Endothelial cell of umbilical vein (primary cell): ENCODE measurements at regions not wholly inside any gene's neighbourhood (a gene's known extent, or its start where the extent isn't known, plus 50 kb on each side); places are given as distances from the start of the nearest gene placed in this dataset.

Experiments used
- BruUV-seq: library from RNA; stranded (reverse); fragments of 400-500 nt; replicated peaks from 2 replicates; lab custom pipeline; 2021; lab: Mats Ljungman, UMichigan
- CTCF ChIA-PET: fragments of 300-600, 350-600 bp; sonication (Branson Sonifier 250); formaldehyde crosslinking; loops from one replicate; lab custom pipeline; 2021; ENCODE audit warnings: antibody characterized with exemption, inconsistent platforms; lab: Charles Lee
- POLR2A ChIA-PET: fragments of 300-600, 350-600 bp; sonication (Branson Sonifier 250); formaldehyde crosslinking; loops from one replicate; lab custom pipeline; 2021; ENCODE audit warnings: antibody characterized with exemption, inconsistent platforms; lab: Charles Lee
- DNase-seq: peaks from one replicate; pipeline ENCODE4 v3.0.0-alpha.2; 2011; ENCODE audit warnings: low read depth, low spot score
- FAIRE-seq: peaks from 2 replicates; lab custom pipeline; 2011; peaks lifted over from hg19 to GRCh38; lab: Jason Lieb, UNC
- H2AFZ ChIP-seq: 2 replicates; pipeline ENCODE4 v1.6.0; 2012; ENCODE audit warnings: low read depth, low read length, control low read depth, inconsistent platforms
- H3K27ac ChIP-seq: 2 replicates; pipeline ENCODE4 v1.5.1; 2011; ENCODE audit warnings: low read depth, mild to moderate bottlenecking, control low read depth, low read length, moderate library complexity; ENCODE audit not compliant: insufficient read depth
- H3K27me3 ChIP-seq, 2 experiments: 2 replicates each; pipeline versions ENCODE4 v1.6.0 to v1.6.1; 2011; ENCODE audit warnings: low read length in 2 of 2, mixed read lengths in 1 of 2; ENCODE audit not compliant: control insufficient read depth in 2 of 2, insufficient read depth in 2 of 2
- H3K36me3 ChIP-seq, 2 experiments: 2 replicates in 1 of 2; 3 replicates in 1 of 2; pipeline ENCODE4 v1.5.1; 2011; ENCODE audit warnings: low read length in 2 of 2, mild to moderate bottlenecking in 1 of 2, moderate library complexity in 1 of 2; ENCODE audit not compliant: control insufficient read depth in 2 of 2, insufficient read depth in 2 of 2; ENCODE audit errors: extremely low read depth in 1 of 2
- H3K4me1 ChIP-seq: 3 replicates; pipeline ENCODE4 v1.5.1; 2011; ENCODE audit warnings: mild to moderate bottlenecking, low read length; ENCODE audit not compliant: control insufficient read depth, insufficient read depth; ENCODE audit errors: extremely low read depth
- H3K4me2 ChIP-seq: 2 replicates; pipeline ENCODE4 v1.6.1; 2011; ENCODE audit warnings: low read length, control low read depth, mixed read lengths; ENCODE audit not compliant: insufficient read depth
- H3K4me3 ChIP-seq, 3 experiments: fragments of 200-600 bp in 1 of 3; sonication (generic), shearing (Covaris generic) in 1 of 3; replicated peaks in 1 of 3; 2 replicates each; pipeline ENCODE4 v1.5.1; 2011 to 2016; ENCODE audit warnings: control low read depth in 3 of 3, low read length in 3 of 3, mild to moderate bottlenecking in 2 of 3, inconsistent platforms in 1 of 3, low read depth in 1 of 3, moderate library complexity in 1 of 3; ENCODE audit not compliant: insufficient read depth in 1 of 3
- H3K79me2 ChIP-seq: 2 replicates; pipeline ENCODE4 v1.6.0; 2012; ENCODE audit warnings: low read length, inconsistent platforms; ENCODE audit not compliant: control insufficient read depth, insufficient read depth
- H3K9ac ChIP-seq: replicated peaks from 2 replicates; pipeline ENCODE3; 2011; ENCODE audit warnings: low read length, control low read depth; ENCODE audit not compliant: insufficient read depth; ENCODE audit errors: extremely low read depth
- H3K9me1 ChIP-seq: replicated peaks from 3 replicates; pipeline ENCODE4 v1.6.0; 2011; ENCODE audit warnings: mild to moderate bottlenecking, low read length; ENCODE audit not compliant: control insufficient read depth, insufficient read depth; ENCODE audit errors: extremely low read depth
- H3K9me3 ChIP-seq: replicated peaks from 2 replicates; pipeline ENCODE4 v1.5.1; 2012; ENCODE audit warnings: low read length, inconsistent platforms; ENCODE audit not compliant: control insufficient read depth, insufficient read depth
- H4K20me1 ChIP-seq: replicated peaks from 2 replicates; pipeline ENCODE3; 2011; ENCODE audit warnings: mild to moderate bottlenecking, low read length; ENCODE audit not compliant: control insufficient read depth, insufficient read depth; ENCODE audit errors: extremely low read depth
- CTCF ChIP-seq, 2 donors: IDR thresholded peaks; 1 replicate in 1 of 2; 2 replicates in 1 of 2; pipeline ENCODE4 v1.5.1; 2011; ENCODE audit warnings: low read length in 2 of 2, mild to moderate bottlenecking in 2 of 2, moderate library complexity in 2 of 2, control low read depth in 1 of 2, inconsistent platforms in 1 of 2, low read depth in 1 of 2; ENCODE audit not compliant: insufficient read depth in 1 of 2; ENCODE audit errors: extremely low read depth in 1 of 2
- EZH2 ChIP-seq: IDR thresholded peaks from 2 replicates; pipeline ENCODE4 v1.6.1; 2012; ENCODE audit warnings: borderline replicate concordance, low read depth, mild to moderate bottlenecking, moderate library complexity, low read length, inconsistent platforms; ENCODE audit not compliant: severe bottlenecking
- GATA2 ChIP-seq: IDR thresholded peaks from 2 replicates; pipeline ENCODE4 v1.7.0; 2011; ENCODE audit warnings: low read depth, mild to moderate bottlenecking, moderate library complexity, mixed read lengths, low read length; ENCODE audit not compliant: insufficient read length, insufficient read depth
- JUN ChIP-seq: IDR thresholded peaks from 2 replicates; pipeline ENCODE4 v1.6.1; 2011; ENCODE audit warnings: borderline replicate concordance, low read depth; ENCODE audit not compliant: insufficient read length, insufficient read depth
- MAX ChIP-seq: IDR thresholded peaks from 2 replicates; pipeline ENCODE4 v1.6.1; 2011; ENCODE audit not compliant: insufficient read depth, insufficient read length
- MYC ChIP-seq: IDR thresholded peaks from one replicate; pipeline ENCODE4 v1.6.1; 2011; ENCODE audit warnings: mild to moderate bottlenecking, low read depth, low read length
- POLR2A ChIP-seq: IDR thresholded peaks from 2 replicates; pipeline ENCODE4 v1.6.1; 2012; ENCODE audit warnings: low read depth, mild to moderate bottlenecking, control low read depth, low read length
- POLR2AphosphoS5 ChIP-seq: IDR thresholded peaks from 2 replicates; pipeline ENCODE4 v1.6.1; 2012; ENCODE audit warnings: low read depth, mild to moderate bottlenecking, control low read depth, low read length, moderate library complexity; ENCODE audit not compliant: insufficient read depth
- dilution Hi-C: fragments of 300-500 bp; cut with MboI; formaldehyde crosslinking; loops from one replicate; pipeline ENCODE4 v1.15.0; 2019; ENCODE audit warnings: low sequenced_read_pairs; ENCODE audit not compliant: extremely low pct_ligation_motif_present
- intact Hi-C: fragments of 100-400 bp; cut with micrococcal nuclease; formaldehyde crosslinking; loops from one replicate; pipeline ENCODE4 v1.10.0; 2022

- Histone ChIP-seq H3K27me3 (no peaks in the 10 kb centered on the region), H3K4me3 (no peak overlapping the region), H3K9me3 (no peaks in the 10 kb centered on the region), H3K9me1 (no peaks in the 10 kb centered on the region), H3K9ac (no peak overlapping the region), H2AFZ (no peak overlapping the region), H3K27ac (no peak overlapping the region), H3K79me2 (no peaks in the 10 kb centered on the region), H4K20me1 (no peaks in the 10 kb centered on the region), H3K4me2 (no peak overlapping the region), H3K36me3 (no peaks in the 10 kb centered on the region), H3K4me1 (no peaks in the 10 kb centered on the region)
- intact Hi-C loops (no loop called here), dilution Hi-C loops (no loop called here)
- ChIA-PET CTCF (interaction anchor here (1.1 kb wide), 1 partner anchor 8 kb away, joined by 3 read pairs; no protein-coding TSS in a partner anchor), POLR2A (no interaction called here)
- FAIRE-seq (no peak), DNase-seq (no peak)
- no TSS peak for BruUV-seq
- no peak for TF ChIP-seq JUN
- no peak for TF ChIP-seq EZH2
- no peak for TF ChIP-seq POLR2A
- TF ChIP-seq GATA2, result no peak
- no peak for TF ChIP-seq MYC
- TF ChIP-seq CTCF (IDR thresholded peaks at IDR 0.05; ENCODE audit: extremely low read depth in 1 of 2, insufficient read depth in 1 of 2, low read depth in 1 of 2, low read length in 2 of 2), result no peak
These were observed 130.4 kb upstream of the ASB18 start for GRCh38 chr2:236394571-236394970.

GRCh38 chr2:236395067-236395466 is 130.9 kb upstream of the ASB18 start:
- Histone ChIP-seq H3K4me1 (no peaks in the 10 kb centered on the region), H3K9ac (no peak overlapping the region), H3K4me2 (no peak overlapping the region), H3K36me3 (no peaks in the 10 kb centered on the region), H3K27me3 (no peaks in the 10 kb centered on the region), H2AFZ (no peak overlapping the region), H3K27ac (no peak overlapping the region), H3K9me3 (no peaks in the 10 kb centered on the region), H3K79me2 (no peaks in the 10 kb centered on the region), H3K9me1 (no peaks in the 10 kb centered on the region), H3K4me3 (no peak overlapping the region), H4K20me1 (no peaks in the 10 kb centered on the region)
- no TSS peak for BruUV-seq
- intact Hi-C loops (no loop called here), dilution Hi-C loops (no loop called here)
- CTCF ChIA-PET, result no interaction called here
- POLR2A ChIA-PET, result no interaction called here
- FAIRE-seq, result no peak
- no peak for DNase-seq
- TF ChIP-seq GATA2 (no peak), POLR2A (no peak), CTCF (IDR thresholded peaks at IDR 0.05; ENCODE audit: extremely low read depth in 1 of 2, insufficient read depth in 1 of 2, low read depth in 1 of 2, low read length in 2 of 2) (no peak), POLR2AphosphoS5 (no peak), MAX (no peak), JUN (no peak)
